Hepatocyte (in vitro differentiated cells): ENCODE measurements at regions not wholly inside any gene's neighbourhood (a gene's known extent, or its start where the extent isn't known, plus 50 kb on each side); places are given as distances from the start of the nearest gene placed in this dataset.
A peak's percentile ranks its signal among the peaks of the same experiment; 100 is the strongest.
"Not testable (repeated sequence)": the region's sequence is repeated elsewhere in the genome, so short reads cannot be mapped to it uniquely, and the experiment has no call there.

Experiments
- DNase-seq: peaks from one replicate; pipeline ENCODE4 v3.0.0-alpha.2; 2016; ENCODE audit warnings: low spot score
- H2AFZ ChIP-seq: fragments of 200-600 bp; sonication (generic); 2 replicates; pipeline ENCODE4 v1.6.0; 2016; ENCODE audit warnings: antibody characterized with exemption, mild to moderate bottlenecking
- H3K27ac ChIP-seq: fragments of 200-600 bp; sonication (generic); 2 replicates; pipeline ENCODE4 v1.5.1; 2016; ENCODE audit warnings: mild to moderate bottlenecking
- H3K27me3 ChIP-seq: fragments of 200-600 bp; sonication (generic); 2 replicates; pipeline ENCODE4 v1.6.1; 2016
- H3K36me3 ChIP-seq: fragments of 200-600 bp; sonication (generic); replicated peaks from 2 replicates; pipeline ENCODE4 v1.5.1; 2016; ENCODE audit warnings: low read depth; ENCODE audit not compliant: insufficient read depth
- H3K4me1 ChIP-seq: fragments of 200-600 bp; sonication (generic); 2 replicates; pipeline ENCODE4 v1.5.1; 2016; ENCODE audit warnings: mild to moderate bottlenecking, moderate library complexity; ENCODE audit not compliant: insufficient read depth
- H3K4me2 ChIP-seq: fragments of 200-600 bp; sonication (generic); 2 replicates; pipeline ENCODE4 v1.6.0; 2016
- H3K4me3 ChIP-seq: fragments of 200-600 bp; sonication (generic); 2 replicates; pipeline ENCODE4 v1.5.1; 2016; ENCODE audit warnings: mild to moderate bottlenecking
- H3K79me2 ChIP-seq: fragments of 200-600 bp; sonication (generic); 2 replicates; pipeline ENCODE4 v1.6.0; 2017; ENCODE audit warnings: mild to moderate bottlenecking
- H3K9me2 ChIP-seq: fragments of 200-600 bp; sonication (generic); replicated peaks from 2 replicates; pipeline ENCODE4 v1.6.0; 2017; ENCODE audit warnings: mild to moderate bottlenecking; ENCODE audit not compliant: insufficient read depth
- H3K9me3 ChIP-seq: fragments of 200-600 bp; sonication (generic); 2 replicates; pipeline ENCODE4 v1.5.1; 2016; ENCODE audit warnings: low read depth, mild to moderate bottlenecking
- H4K20me1 ChIP-seq: fragments of 200-600 bp; sonication (generic); 2 replicates; pipeline ENCODE4 v1.6.0; 2016; ENCODE audit warnings: mild to moderate bottlenecking; ENCODE audit not compliant: insufficient read depth, poor library complexity, severe bottlenecking
- CTCF ChIP-seq: fragments of 200-600 bp; sonication (generic); IDR thresholded peaks from 2 replicates; pipeline ENCODE4 v1.5.1; 2016; ENCODE audit warnings: antibody characterized with exemption, mild to moderate bottlenecking; ENCODE audit not compliant: poor library complexity
- EZH2 ChIP-seq: fragments of 200-600 bp; sonication (generic); IDR thresholded peaks from 2 replicates; pipeline ENCODE4 v1.6.1; 2016; ENCODE audit warnings: antibody characterized with exemption, mild to moderate bottlenecking, borderline replicate concordance
- EZH2phosphoT487 ChIP-seq: fragments of 200-600 bp; sonication (generic); IDR thresholded peaks from one replicate; pipeline ENCODE4 v1.6.1; 2018; ENCODE audit warnings: antibody characterized with exemption, mild to moderate bottlenecking, low read depth, moderate library complexity; ENCODE audit not compliant: unreplicated experiment, severe bottlenecking
- WGBS: methylation state at CpG from one replicate; pipeline ENCODE4 v1.1.6; 2016; ENCODE audit warnings: low lambda C conversion rate; ENCODE audit errors: missing lambda C conversion rate; 5-methylcytosine and 5-hydroxymethylcytosine counted together

DNA sequence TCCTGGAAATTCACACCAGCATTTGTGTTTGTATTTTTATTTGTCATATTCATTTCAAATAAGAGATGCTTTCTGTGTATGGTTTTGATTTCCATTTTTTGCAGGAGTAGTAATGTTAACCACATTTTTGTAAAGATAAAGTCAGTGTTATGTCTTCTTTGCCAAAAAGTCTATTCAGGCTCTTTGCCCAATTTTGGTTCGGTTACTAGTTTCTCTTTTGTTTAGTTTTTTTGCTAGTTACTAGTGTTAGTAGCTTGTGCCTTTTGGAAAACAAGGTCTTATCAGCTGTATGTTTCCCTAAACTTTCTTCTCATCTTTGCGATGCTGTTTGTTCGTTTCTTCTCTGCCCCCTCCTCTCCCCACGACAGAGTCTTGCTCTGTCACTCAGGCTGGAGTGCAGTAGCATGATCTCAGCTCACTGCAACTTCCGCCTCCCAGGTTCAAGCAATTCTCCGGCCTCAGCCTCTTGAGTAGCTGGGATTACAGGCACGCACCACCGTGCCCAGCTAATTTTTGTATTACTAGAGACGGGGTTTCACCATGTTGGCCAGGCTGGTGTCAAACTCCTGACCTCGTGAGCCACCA is 112.3 kb upstream of the GRK3 start:
- H3K27me3 ChIP-seq: no peaks in the 10 kb centered on the region
- no peaks in the 10 kb centered on the region for H3K9me3 ChIP-seq
- H3K79me2 ChIP-seq: peaks cover 76% of the 10 kb centered on the region
- no peak overlapping the region for H3K4me3 ChIP-seq
- TF ChIP-seq EZH2 (no peak), EZH2phosphoT487 (no peak), CTCF (no peak)
- no peaks in the 10 kb centered on the region for H3K9me2 ChIP-seq
- no peak overlapping the region for H3K27ac ChIP-seq
- H3K4me2 ChIP-seq: peak overlapping the region; percentile 25
- DNase-seq: no peak
- H3K4me1 ChIP-seq: peaks cover 11% of the 10 kb centered on the region
- H4K20me1 ChIP-seq: peaks cover 51% of the 10 kb centered on the region
- no peak overlapping the region for H2AFZ ChIP-seq
- no peaks in the 10 kb centered on the region for H3K36me3 ChIP-seq
- WGBS: 87% methylated on average over 10 of the region's 10 CpGs

GRCh38 chr22:25453058-25453457 is 111.4 kb upstream of the GRK3 start:
- H3K4me3 ChIP-seq: no peak overlapping the region
- H3K4me1 ChIP-seq: peaks cover 11% of the 10 kb centered on the region
- no peak for DNase-seq
- H3K36me3 ChIP-seq: no peaks in the 10 kb centered on the region
- H3K79me2 ChIP-seq: peaks cover 75% of the 10 kb centered on the region
- no peak overlapping the region for H3K27ac ChIP-seq
- H2AFZ ChIP-seq: no peak overlapping the region
- H3K4me2 ChIP-seq: no peak overlapping the region
- H3K9me2 ChIP-seq: no peaks in the 10 kb centered on the region
- no peaks in the 10 kb centered on the region for H3K27me3 ChIP-seq
- peaks cover 51% of the 10 kb centered on the region for H4K20me1 ChIP-seq
- no peaks in the 10 kb centered on the region for H3K9me3 ChIP-seq
- 98% methylated on average over 4 of the region's 4 CpGs for WGBS
- TF ChIP-seq EZH2phosphoT487 (no peak), EZH2 (no peak)

DNA sequence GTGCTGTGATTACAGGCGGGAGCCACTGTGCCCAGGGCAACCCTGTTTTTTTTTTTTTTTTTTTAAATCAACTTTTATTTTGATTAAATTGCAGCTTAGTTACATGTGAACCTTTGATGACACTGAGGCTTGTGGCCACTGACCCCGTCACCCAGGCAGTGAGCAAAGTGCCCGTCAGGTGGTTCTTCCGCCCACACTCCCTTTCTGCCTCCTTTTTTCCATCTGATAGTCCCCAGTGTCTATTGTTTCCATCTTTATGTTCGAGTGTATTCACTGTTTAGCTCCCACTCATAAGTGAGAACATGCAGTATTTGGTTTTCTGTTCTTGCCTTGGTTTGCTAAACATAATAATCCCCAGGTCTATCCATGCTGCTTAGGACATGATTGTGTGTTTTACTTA is 110.9 kb upstream of the GRK3 start:
- TF ChIP-seq EZH2 (no peak), EZH2phosphoT487 (no peak)
- no peak overlapping the region for H3K4me3 ChIP-seq
- no peaks in the 10 kb centered on the region for H3K9me2 ChIP-seq
- peaks cover 70% of the 10 kb centered on the region for H3K79me2 ChIP-seq
- no peaks in the 10 kb centered on the region for H3K36me3 ChIP-seq
- 95% methylated on average over 5 of the region's 5 CpGs for WGBS
- H3K4me1 ChIP-seq: peaks cover 11% of the 10 kb centered on the region
- DNase-seq: no peak
- H3K4me2 ChIP-seq: no peak overlapping the region
- no peaks in the 10 kb centered on the region for H3K27me3 ChIP-seq
- no peaks in the 10 kb centered on the region for H3K9me3 ChIP-seq
- peaks cover 51% of the 10 kb centered on the region for H4K20me1 ChIP-seq
- no peak overlapping the region for H3K27ac ChIP-seq
- no peak overlapping the region for H2AFZ ChIP-seq

DNA sequence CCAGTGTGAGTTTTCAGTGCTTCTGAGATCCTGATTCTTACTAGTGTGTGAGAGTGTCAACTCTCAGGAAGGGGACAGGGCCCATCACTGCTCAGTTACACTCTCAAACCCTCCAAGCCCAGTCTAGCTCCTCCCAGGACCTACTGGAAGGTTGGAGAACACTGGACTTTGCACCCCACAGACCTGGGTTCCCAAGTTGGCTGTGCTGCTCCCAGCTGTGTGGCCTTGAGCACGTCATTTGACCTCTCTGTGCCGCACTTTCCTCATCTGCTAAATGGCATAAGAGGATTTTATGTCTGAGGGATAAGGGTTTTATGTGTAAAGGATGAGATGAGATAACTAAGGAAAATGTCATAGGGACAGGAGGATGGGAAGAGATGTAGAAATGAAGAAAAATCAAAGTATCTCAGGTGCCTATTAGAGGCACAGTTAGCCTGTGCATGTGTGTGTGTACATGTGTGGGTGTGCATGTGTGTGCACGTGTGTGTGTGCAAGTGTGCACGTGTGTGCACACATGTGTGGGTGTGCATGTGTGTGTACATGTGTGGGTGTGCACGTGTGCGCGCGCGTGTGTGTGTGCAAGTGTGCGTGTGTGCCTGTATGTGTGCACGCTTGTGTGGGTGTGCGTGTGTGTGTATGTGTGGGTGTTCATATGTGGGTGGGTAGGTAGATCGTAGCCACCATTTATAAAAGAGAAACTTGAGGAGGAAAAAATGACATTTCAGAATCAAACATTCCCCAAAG is 108.0 kb upstream of the GRK3 start:
- H3K4me3 ChIP-seq, DNase-seq, H3K4me2 ChIP-seq, H3K9me3 ChIP-seq, H3K9me2 ChIP-seq, H3K27me3 ChIP-seq, H3K4me1 ChIP-seq, H2AFZ ChIP-seq, H3K36me3 ChIP-seq, H3K27ac ChIP-seq: not testable (repeated sequence)
- Histone ChIP-seq H3K79me2 (peaks cover 41% of the 10 kb centered on the region), H4K20me1 (peaks cover 31% of the 10 kb centered on the region)
- WGBS: 97% methylated on average over 13 of the region's 13 CpGs

- WGBS: 100% methylated on average over 1 of the region's 1 CpG
- not testable (repeated sequence) for H3K4me3 ChIP-seq, H3K36me3 ChIP-seq, H3K9me3 ChIP-seq, H3K27ac ChIP-seq, H2AFZ ChIP-seq, DNase-seq, H3K27me3 ChIP-seq, H3K4me1 ChIP-seq, H3K9me2 ChIP-seq, H3K4me2 ChIP-seq
- peaks cover 19% of the 10 kb centered on the region for H3K79me2 ChIP-seq
- peaks cover 11% of the 10 kb centered on the region for H4K20me1 ChIP-seq
Observed at GRCh38 chr22:25458631-25459030, 105.8 kb upstream of the GRK3 start.

GRCh38 chr22:25460682-25461081 is 103.8 kb upstream of the GRK3 start:
- not testable (repeated sequence) for H3K79me2 ChIP-seq, H3K27ac ChIP-seq, DNase-seq, H2AFZ ChIP-seq, H3K27me3 ChIP-seq, H3K9me3 ChIP-seq, H3K4me1 ChIP-seq, H3K4me3 ChIP-seq, H4K20me1 ChIP-seq, H3K36me3 ChIP-seq, H3K9me2 ChIP-seq, H3K4me2 ChIP-seq
- WGBS: 88% methylated on average over 2 of the region's 2 CpGs
